ENCODE measurements at regions not wholly inside any gene's neighbourhood (a gene's known extent, or its start where the extent isn't known, plus 50 kb on each side); places are given as distances from the start of the nearest gene placed in this dataset.
A peak's percentile ranks its signal among the peaks of the same experiment; 100 is the strongest.

DNA sequence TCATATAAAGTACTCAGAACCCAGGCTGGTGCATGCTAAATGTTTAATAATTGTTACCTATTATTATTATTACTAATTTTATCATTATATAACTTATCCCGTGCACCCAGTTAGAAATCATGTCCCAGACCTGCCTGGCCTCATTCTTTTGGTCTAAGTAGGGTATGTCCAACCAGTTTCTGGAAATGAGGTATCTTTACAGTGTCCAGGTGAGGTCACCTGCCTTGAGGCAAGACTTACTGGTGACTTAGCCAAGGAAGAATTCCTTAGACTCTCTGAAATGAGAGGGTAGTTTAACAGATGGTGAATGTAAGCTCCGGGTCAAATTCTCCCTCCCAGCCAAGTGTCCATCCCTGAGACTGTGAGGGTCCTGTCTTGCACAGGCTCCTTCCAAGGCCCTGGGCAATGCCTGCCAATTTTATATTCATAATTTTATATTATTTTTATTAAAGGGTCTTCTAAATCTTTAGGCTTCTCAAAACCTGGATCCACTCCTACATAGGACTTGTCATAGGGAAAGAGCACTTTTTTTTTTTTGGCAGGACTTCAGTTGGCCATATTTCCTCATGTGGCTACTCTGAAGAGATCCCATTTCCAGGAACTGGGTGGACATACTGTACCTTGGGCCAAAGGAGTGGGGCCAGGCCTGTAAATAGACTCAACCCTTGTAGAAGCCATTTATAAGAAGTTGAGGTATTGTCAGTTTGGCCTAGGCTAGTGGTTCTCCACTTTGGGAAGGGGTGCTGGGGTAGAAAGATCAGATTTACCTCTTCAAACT, 96.7 kb upstream of the KCNA3 start:
- Histone ChIP-seq H3K27ac (ENCODE audit: low read depth, low read length) (no peak overlapping the region), H3K36me3 (ENCODE audit: control insufficient read depth in 2 of 3, insufficient read depth in 3 of 3, low read length in 3 of 3) (no peaks in the 10 kb centered on the region), H3K4me1 (ENCODE audit: control insufficient read depth in 2 of 2, insufficient read depth in 2 of 2, low read length in 2 of 2) (no peaks in the 10 kb centered on the region), H3K4me3 (ENCODE audit: low read length) (no peak overlapping the region), H3K9me3 (ENCODE audit: control insufficient read depth in 2 of 3, low read length in 3 of 3) (no peaks in the 10 kb centered on the region), H3K27me3 (ENCODE audit: control insufficient read depth in 2 of 2, insufficient read depth in 2 of 2, low read length in 2 of 2) (no peaks in the 10 kb centered on the region)
- Mint-ChIP-seq H3K36me3 (no peaks in the 10 kb centered on the region), H3K4me3 (no peak overlapping the region), H3K9me3 (no peaks in the 10 kb centered on the region), H3K4me1 (peaks cover 0 to 6% (median 0%) of the 10 kb centered on the region in 7 donors), H3K27me3 (peaks cover 0 to 62% (median 12%) of the 10 kb centered on the region in 5 donors), H3K27ac (no peak overlapping the region)
- no peak for DNase-seq
- POLR2A ChIA-PET: interaction anchor here (1.4 kb wide), 1 partner anchor 12 kb away, joined by 3 read pairs; no protein-coding TSS in a partner anchor
- intact Hi-C loops (cut with micrococcal nuclease): no loop called here
- no peak for ATAC-seq
- CTCF ChIA-PET: interaction anchor here (2.3 to 2.8 kb wide), 2 partner anchors 11 to 151 kb away, joined by 10 to 11 read pairs; no protein-coding TSS in a partner anchor

- POLR2A ChIA-PET: no interaction called here
- H3K27ac Mint-ChIP-seq: no peak overlapping the region
- DNase-seq (no peak), ATAC-seq (no peak)
- Histone ChIP-seq H3K9me3 (ENCODE audit: control insufficient read depth in 2 of 3, low read length in 3 of 3) (no peaks in the 10 kb centered on the region), H3K27ac (ENCODE audit: low read depth, low read length) (no peak overlapping the region), H3K4me3 (ENCODE audit: low read length) (no peak overlapping the region), H3K4me1 (ENCODE audit: control insufficient read depth in 2 of 2, insufficient read depth in 2 of 2, low read length in 2 of 2) (no peaks in the 10 kb centered on the region), H3K36me3 (ENCODE audit: control insufficient read depth in 2 of 3, insufficient read depth in 3 of 3, low read length in 3 of 3) (no peaks in the 10 kb centered on the region), H3K27me3 (ENCODE audit: control insufficient read depth in 2 of 2, insufficient read depth in 2 of 2, low read length in 2 of 2) (no peaks in the 10 kb centered on the region)
- no peaks in the 10 kb centered on the region for H3K9me3 Mint-ChIP-seq
- H3K4me3 Mint-ChIP-seq: no peak overlapping the region
- intact Hi-C loops (cut with micrococcal nuclease): no loop called here
- H3K27me3 Mint-ChIP-seq: peaks cover 0 to 58% (median 12%) of the 10 kb centered on the region in 5 donors
- H3K4me1 Mint-ChIP-seq: peaks cover 0 to 4% (median 0%) of the 10 kb centered on the region in 7 donors
- CTCF ChIA-PET: interaction anchor here (2.8 kb wide), 1 partner anchor 151 kb away, joined by 11 read pairs; no protein-coding TSS in a partner anchor
- no peaks in the 10 kb centered on the region for H3K36me3 Mint-ChIP-seq
Observed at GRCh38 chr1:110770832-110771231, 96.1 kb upstream of the KCNA3 start.

GRCh38 chr1:110768605-110769004, 93.9 kb upstream of the KCNA3 start:
- Histone ChIP-seq H3K4me3 (ENCODE audit: low read length) (no peak overlapping the region), H3K27ac (ENCODE audit: low read depth, low read length) (no peak overlapping the region), H3K36me3 (ENCODE audit: control insufficient read depth in 2 of 3, insufficient read depth in 3 of 3, low read length in 3 of 3) (no peaks in the 10 kb centered on the region), H3K27me3 (ENCODE audit: control insufficient read depth in 2 of 2, insufficient read depth in 2 of 2, low read length in 2 of 2) (no peaks in the 10 kb centered on the region), H3K9me3 (ENCODE audit: control insufficient read depth in 2 of 3, low read length in 3 of 3) (no peaks in the 10 kb centered on the region), H3K4me1 (ENCODE audit: control insufficient read depth in 2 of 2, insufficient read depth in 2 of 2, low read length in 2 of 2) (no peaks in the 10 kb centered on the region)
- no peaks in the 10 kb centered on the region for H3K36me3 Mint-ChIP-seq
- no peaks in the 10 kb centered on the region for H3K9me3 Mint-ChIP-seq
- no peak for DNase-seq
- H3K27me3 Mint-ChIP-seq: peaks cover 0 to 51% (median 12%) of the 10 kb centered on the region in 5 donors
- no peak overlapping the region for H3K4me3 Mint-ChIP-seq
- CTCF ChIA-PET: interaction anchor here (0.6 to 6.8 kb wide), 4 partner anchors 13 to 156 kb away, joined by 3 to 63 read pairs (median 4); no protein-coding TSS in a partner anchor
- POLR2A ChIA-PET: no interaction called here
- intact Hi-C loops (cut with micrococcal nuclease): loop anchor here in 1 of 2 donors (5.0 kb wide), 2 partner anchors 224 to 356 kb away; no protein-coding TSS in a partner anchor
- no peak for ATAC-seq
- no peak overlapping the region for H3K27ac Mint-ChIP-seq
- H3K4me1 Mint-ChIP-seq: peaks cover 0 to 12% (median 0%) of the 10 kb centered on the region in 7 donors

DNA sequence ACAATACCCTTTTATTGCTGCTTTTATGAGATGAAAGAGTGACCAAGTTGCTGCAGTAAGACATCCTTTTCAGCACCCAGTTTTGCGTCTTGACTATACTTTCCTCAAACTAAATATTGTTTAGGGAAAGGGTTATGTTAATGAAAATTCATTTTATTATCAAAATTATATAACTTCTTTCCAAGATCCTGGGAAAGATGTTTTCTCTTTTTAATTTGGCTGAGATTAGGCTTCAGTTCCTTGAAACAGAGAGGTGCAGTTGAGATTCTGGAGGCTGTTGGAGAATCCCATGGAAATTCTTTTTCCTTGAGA, 91.6 kb upstream of the KCNA3 start:
- H3K27ac ChIP-seq (ENCODE audit: low read depth, low read length): no peak overlapping the region
- H3K4me3 Mint-ChIP-seq: no peak overlapping the region
- no peak overlapping the region for H3K27ac Mint-ChIP-seq
- ChIA-PET POLR2A (interaction anchor here (0.8 to 3.5 kb wide), 8 partner anchors 13 to 147 kb away, joined by 3 to 22 read pairs (median 5); partner anchors contain the start of gene KCNA3), CTCF (interaction anchor here (0.6 to 6.8 kb wide), 28 partner anchors 9 to 1864 kb away, joined by 3 to 94 read pairs (median 4); partner anchors contain the start of genes KCNA3 and KCNC4)
- no peak for DNase-seq
- H3K9me3 ChIP-seq (ENCODE audit: control insufficient read depth in 2 of 3, low read length in 3 of 3): no peaks in the 10 kb centered on the region
- no peaks in the 10 kb centered on the region for H3K36me3 ChIP-seq (ENCODE audit: control insufficient read depth in 2 of 3, insufficient read depth in 3 of 3, low read length in 3 of 3)
- intact Hi-C loops (cut with micrococcal nuclease): loop anchor here (1.0 to 5.0 kb wide), 10 partner anchors 17 to 354 kb away; partner anchors contain the start of gene KCNA3 (in 1 of the 2)
- H3K36me3 Mint-ChIP-seq: peaks cover 0 to 3% (median 0%) of the 10 kb centered on the region in 5 donors
- H3K4me3 ChIP-seq (ENCODE audit: low read length): no peak overlapping the region
- H3K27me3 ChIP-seq (ENCODE audit: control insufficient read depth in 2 of 2, insufficient read depth in 2 of 2, low read length in 2 of 2): no peaks in the 10 kb centered on the region
- H3K4me1 ChIP-seq (ENCODE audit: control insufficient read depth in 2 of 2, insufficient read depth in 2 of 2, low read length in 2 of 2): no peaks in the 10 kb centered on the region
- H3K4me1 Mint-ChIP-seq: peaks cover 0 to 12% (median 5%) of the 10 kb centered on the region in 7 donors
- no peak for ATAC-seq
- H3K27me3 Mint-ChIP-seq: peaks cover 0 to 52% (median 8%) of the 10 kb centered on the region in 5 donors
- no peaks in the 10 kb centered on the region for H3K9me3 Mint-ChIP-seq

DNA sequence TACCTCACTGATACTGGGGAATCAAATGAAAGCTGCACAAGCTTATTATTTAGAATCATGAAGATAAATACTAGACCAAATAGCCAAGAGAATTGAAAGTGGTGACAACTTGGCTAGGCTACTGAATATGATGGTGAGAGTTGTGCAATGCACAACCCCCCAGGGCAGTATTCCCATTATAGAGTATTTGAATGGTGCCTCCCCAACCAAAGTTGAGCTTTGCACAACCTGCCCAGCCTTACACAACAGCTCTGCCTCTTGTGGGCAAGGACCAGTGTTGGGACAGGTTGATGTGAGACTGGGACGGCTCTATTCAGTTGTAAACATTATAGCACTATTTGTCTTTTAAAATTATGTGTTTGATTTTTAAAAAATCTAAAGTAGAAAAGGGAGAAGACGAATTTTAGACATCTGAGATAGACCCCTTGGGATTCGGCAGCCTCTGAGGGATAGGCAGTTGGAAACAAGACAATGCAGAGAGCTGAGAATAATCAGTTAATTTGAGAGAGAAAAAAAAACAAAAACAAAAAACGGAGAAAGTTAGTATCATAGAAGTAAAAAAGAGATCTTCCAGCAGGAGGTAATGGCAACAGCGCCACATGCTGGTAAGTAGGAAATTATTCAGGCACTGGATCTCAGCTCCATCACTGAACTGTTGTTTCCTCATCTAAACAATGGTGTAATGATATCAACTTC, 91.0 kb upstream of the KCNA3 start:
- ChIA-PET CTCF (interaction anchor here (0.6 to 6.8 kb wide), 35 partner anchors 9 to 556 kb away, joined by 3 to 94 read pairs (median 4); partner anchors contain the start of genes KCNA2, KCNA3 and KCNC4), POLR2A (interaction anchor here (0.8 to 3.5 kb wide), 9 partner anchors 14 to 147 kb away, joined by 3 to 22 read pairs (median 5); partner anchors contain the start of gene KCNA3)
- peaks cover 0 to 12% (median 5%) of the 10 kb centered on the region in 7 donors for H3K4me1 Mint-ChIP-seq
- no peak overlapping the region for H3K27ac Mint-ChIP-seq
- no peaks in the 10 kb centered on the region for H3K4me1 ChIP-seq (ENCODE audit: control insufficient read depth in 2 of 2, insufficient read depth in 2 of 2, low read length in 2 of 2)
- peaks cover 0 to 56% (median 8%) of the 10 kb centered on the region in 5 donors for H3K27me3 Mint-ChIP-seq
- H3K36me3 Mint-ChIP-seq: peaks cover 0 to 3% (median 0%) of the 10 kb centered on the region in 5 donors
- DNase-seq (peak in 7 of 9 donors; percentile 27 to 74 (median 61)), ATAC-seq (peak; percentile 85)
- H3K27ac ChIP-seq (ENCODE audit: low read depth, low read length): no peak overlapping the region
- H3K4me3 ChIP-seq (ENCODE audit: low read length): no peak overlapping the region
- no peaks in the 10 kb centered on the region for H3K36me3 ChIP-seq (ENCODE audit: control insufficient read depth in 2 of 3, insufficient read depth in 3 of 3, low read length in 3 of 3)
- H3K27me3 ChIP-seq (ENCODE audit: control insufficient read depth in 2 of 2, insufficient read depth in 2 of 2, low read length in 2 of 2): no peaks in the 10 kb centered on the region
- H3K9me3 ChIP-seq (ENCODE audit: control insufficient read depth in 2 of 3, low read length in 3 of 3): no peaks in the 10 kb centered on the region
- intact Hi-C loops (cut with micrococcal nuclease): loop anchor here (1.0 to 5.0 kb wide), 10 partner anchors 18 to 353 kb away; partner anchors contain the start of gene KCNA3 (in 1 of the 2)
- H3K4me3 Mint-ChIP-seq: peak overlapping the region in 1 of 10 donors; percentile 21
- H3K9me3 Mint-ChIP-seq: no peaks in the 10 kb centered on the region

DNA sequence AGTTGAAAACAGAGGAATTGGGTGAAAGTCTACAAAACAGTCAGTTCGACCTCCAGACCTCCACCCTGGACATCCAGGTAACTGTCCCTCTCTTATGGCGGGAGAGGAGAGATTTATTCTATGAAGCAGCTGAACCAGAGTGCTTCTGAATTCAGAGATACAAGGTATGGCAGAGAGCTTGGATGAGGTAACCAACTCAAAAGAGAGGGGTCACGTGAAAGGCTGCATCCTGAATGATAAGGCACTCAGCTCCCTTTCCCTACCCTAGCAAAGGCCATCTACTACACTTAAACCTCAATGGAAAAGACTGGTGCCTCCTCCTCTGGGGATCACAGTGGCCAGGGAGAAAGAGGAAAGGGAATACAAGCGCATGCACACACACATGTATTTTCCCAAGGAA, 88.4 kb upstream of the KCNA3 start:
- intact Hi-C loops (cut with micrococcal nuclease): no loop called here
- peaks cover 0 to 3% (median 0%) of the 10 kb centered on the region in 11 donors for H3K9me3 Mint-ChIP-seq
- CTCF ChIA-PET: interaction anchor here (5.6 to 6.8 kb wide), 2 partner anchors 19 to 143 kb away, joined by 63 to 94 read pairs; no protein-coding TSS in a partner anchor
- ATAC-seq (no peak), DNase-seq (no peak)
- H3K4me3 Mint-ChIP-seq: no peak overlapping the region
- Histone ChIP-seq H3K4me3 (ENCODE audit: low read length) (no peak overlapping the region), H3K9me3 (ENCODE audit: control insufficient read depth in 2 of 3, low read length in 3 of 3) (no peaks in the 10 kb centered on the region), H3K27me3 (ENCODE audit: control insufficient read depth in 2 of 2, insufficient read depth in 2 of 2, low read length in 2 of 2) (no peaks in the 10 kb centered on the region), H3K4me1 (ENCODE audit: control insufficient read depth in 2 of 2, insufficient read depth in 2 of 2, low read length in 2 of 2) (no peaks in the 10 kb centered on the region), H3K27ac (ENCODE audit: low read depth, low read length) (no peak overlapping the region), H3K36me3 (ENCODE audit: control insufficient read depth in 2 of 3, insufficient read depth in 3 of 3, low read length in 3 of 3) (no peaks in the 10 kb centered on the region)
- H3K27me3 Mint-ChIP-seq: peaks cover 0 to 50% (median 10%) of the 10 kb centered on the region in 5 donors
- POLR2A ChIA-PET: no interaction called here
- peaks cover 0 to 12% (median 5%) of the 10 kb centered on the region in 7 donors for H3K4me1 Mint-ChIP-seq
- no peak overlapping the region for H3K27ac Mint-ChIP-seq
- H3K36me3 Mint-ChIP-seq: peaks cover 0 to 3% (median 0%) of the 10 kb centered on the region in 5 donors

All from naive thymus-derived CD4-positive, alpha-beta T cell (primary cell).